AG09309 (cell line): ENCODE measurements at regions not wholly inside any gene's neighbourhood (a gene's known extent, or its start where the extent isn't known, plus 50 kb on each side); places are given as distances from the start of the nearest gene placed in this dataset.

ENCODE experiments used
- DNase-seq: peaks from one replicate; pipeline ENCODE4 v3.0.0-alpha.2; 2010; ENCODE audit warnings: low read depth
- H3K4me3 ChIP-seq: 2 replicates; pipeline ENCODE4 v1.5.1; 2011; ENCODE audit warnings: mild to moderate bottlenecking, low read depth, low read length, moderate library complexity; ENCODE audit not compliant: control insufficient read depth
- TF ChIP-seq, protein P1 (sequence below): IDR thresholded peaks from 2 replicates; pipeline ENCODE4 v1.5.1; 2011; ENCODE audit warnings: mild to moderate bottlenecking, low read depth, low read length, inconsistent platforms; ENCODE audit not compliant: insufficient read depth, control insufficient read depth; ENCODE audit errors: missing control alignments

DNA sequence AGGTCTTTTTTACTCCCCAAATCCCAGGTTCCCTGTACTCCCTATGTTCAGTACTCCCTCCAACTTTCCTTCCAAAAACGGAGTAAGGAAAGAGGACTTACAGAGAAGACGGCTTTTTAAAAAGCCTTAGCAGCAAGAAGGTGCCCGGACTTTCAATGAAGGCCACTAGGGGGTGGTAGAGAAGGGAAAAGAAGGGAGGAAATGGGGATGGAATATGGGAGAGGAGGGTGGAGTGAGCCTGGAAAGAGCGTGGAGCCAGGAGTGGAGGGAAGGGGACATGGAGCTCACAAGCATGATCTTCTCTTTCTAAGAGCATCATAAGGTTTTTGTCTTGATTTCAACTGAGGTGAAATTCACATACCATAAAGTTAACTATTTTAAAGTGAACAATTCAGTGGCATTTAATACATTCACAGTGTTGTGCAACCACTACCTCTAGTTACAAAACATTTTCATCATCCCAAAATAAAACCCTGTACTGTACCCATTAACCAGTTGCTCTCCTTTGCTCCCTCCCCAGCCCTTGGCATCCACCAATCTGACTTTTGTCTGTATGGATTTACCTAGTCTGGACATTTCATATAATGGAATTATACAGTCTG lies 129.9 kb downstream of the ZNF281 start:
- TF ChIP-seq, protein P1, sequence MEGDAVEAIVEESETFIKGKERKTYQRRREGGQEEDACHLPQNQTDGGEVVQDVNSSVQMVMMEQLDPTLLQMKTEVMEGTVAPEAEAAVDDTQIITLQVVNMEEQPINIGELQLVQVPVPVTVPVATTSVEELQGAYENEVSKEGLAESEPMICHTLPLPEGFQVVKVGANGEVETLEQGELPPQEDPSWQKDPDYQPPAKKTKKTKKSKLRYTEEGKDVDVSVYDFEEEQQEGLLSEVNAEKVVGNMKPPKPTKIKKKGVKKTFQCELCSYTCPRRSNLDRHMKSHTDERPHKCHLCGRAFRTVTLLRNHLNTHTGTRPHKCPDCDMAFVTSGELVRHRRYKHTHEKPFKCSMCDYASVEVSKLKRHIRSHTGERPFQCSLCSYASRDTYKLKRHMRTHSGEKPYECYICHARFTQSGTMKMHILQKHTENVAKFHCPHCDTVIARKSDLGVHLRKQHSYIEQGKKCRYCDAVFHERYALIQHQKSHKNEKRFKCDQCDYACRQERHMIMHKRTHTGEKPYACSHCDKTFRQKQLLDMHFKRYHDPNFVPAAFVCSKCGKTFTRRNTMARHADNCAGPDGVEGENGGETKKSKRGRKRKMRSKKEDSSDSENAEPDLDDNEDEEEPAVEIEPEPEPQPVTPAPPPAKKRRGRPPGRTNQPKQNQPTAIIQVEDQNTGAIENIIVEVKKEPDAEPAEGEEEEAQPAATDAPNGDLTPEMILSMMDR = peak; percentile 78
- H3K4me3 ChIP-seq = no peak overlapping the region
- no peak for DNase-seq

DNA sequence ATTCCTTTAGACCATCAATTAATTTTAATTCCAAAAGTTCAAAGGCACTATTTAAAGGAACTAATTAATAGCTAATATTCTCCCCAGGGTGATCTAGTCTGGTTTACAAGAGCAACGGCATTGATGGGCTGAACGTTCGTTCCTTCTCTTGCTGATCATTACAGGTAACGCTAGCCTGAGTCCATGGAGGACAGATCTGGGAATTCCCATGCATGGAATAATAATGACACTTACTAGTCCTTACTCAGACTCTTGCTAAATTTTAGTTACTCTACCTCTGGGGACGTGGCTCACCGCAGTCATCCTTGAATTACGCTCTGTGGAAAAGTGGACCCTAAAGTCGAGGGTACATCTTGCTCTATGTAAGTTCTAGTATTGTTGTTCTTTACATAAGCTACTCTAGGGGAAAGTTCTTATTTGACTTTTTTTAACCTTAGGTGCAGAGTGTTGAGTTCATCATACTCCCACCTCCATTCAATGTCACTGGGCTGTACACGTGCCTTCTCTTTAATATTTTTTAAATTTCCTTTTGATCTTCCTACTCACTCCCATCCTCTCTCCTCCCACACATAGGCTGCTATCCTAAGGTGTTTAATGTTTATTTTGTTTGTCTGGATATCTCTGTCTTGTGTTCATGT lies 133.9 kb downstream of the ZNF281 start:
- H3K4me3 ChIP-seq = no peak overlapping the region
- TF ChIP-seq, protein P1 = no peak
- no peak for DNase-seq

DNA sequence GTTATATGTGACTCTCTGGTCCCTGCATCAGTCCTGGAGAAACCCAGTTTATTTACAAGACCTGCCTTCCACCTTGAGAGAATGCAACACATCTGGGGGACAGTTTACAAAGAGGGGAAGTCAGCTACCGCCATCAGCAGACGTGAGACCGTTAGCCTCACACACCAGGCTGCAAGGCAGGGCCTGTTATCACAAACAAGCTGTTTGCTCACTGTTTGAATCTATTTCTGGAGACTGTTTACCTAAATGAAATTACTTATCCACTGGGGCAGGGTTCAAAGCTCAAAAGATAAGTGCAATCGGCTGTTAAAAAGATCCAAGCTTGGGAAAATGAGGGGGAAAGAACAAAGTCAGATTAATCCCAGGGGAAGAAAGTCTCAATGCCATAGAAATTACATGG lies 134.4 kb downstream of the ZNF281 start:
- H3K4me3 ChIP-seq = no peak overlapping the region
- DNase-seq = no peak
- TF ChIP-seq, protein P1 = no peak

DNA sequence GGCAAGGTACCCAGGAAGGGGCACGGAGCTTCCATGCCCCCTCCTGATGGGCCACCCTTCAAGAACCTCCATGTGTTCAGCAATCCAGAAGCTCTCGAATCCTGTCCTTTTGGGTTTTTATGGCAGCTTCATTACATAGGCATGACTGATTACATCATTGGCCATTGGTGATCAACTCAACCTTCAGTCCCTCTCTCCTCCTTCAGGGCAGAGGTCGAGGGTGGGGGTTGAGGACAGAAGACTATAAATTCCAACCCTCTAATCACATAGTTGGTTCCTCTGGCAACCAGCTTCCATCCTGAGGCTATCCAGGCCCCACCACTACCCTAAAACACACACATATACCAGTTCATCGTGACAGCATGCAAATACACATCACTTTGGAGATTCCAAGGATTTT lies 135.7 kb downstream of the ZNF281 start:
- DNase-seq = no peak
- no peak overlapping the region for H3K4me3 ChIP-seq
- TF ChIP-seq, protein P1 = no peak

DNA sequence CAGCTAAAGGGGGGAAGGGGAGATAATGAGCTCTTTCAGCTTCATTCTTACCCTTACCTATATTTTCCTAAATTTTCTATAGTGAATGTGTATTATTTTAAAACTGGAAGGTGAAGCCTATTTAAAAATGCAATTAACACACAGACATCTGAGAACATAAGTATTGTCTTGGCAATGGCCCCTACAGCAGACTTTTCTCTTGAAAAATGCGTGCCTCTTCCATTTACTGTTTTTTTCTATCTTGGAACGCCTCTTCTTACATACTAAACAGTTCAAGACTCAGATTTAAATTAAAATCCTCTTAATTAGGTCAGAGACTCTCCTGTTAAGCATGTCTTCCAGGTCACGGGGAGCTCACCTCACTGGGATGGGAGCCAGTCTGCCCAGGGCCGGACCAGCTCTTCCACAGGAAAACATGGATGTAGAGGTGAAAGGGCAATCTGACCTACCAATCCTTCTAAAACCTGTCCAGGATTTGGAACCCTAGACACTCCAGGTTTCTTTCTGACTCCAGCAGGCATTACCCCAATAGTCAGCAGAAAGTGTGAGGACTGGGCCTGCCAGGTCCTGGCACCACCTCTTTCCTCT lies 137.3 kb downstream of the ZNF281 start:
- no peak for DNase-seq
- TF ChIP-seq, protein P1 = no peak
- H3K4me3 ChIP-seq = no peak overlapping the region

DNA sequence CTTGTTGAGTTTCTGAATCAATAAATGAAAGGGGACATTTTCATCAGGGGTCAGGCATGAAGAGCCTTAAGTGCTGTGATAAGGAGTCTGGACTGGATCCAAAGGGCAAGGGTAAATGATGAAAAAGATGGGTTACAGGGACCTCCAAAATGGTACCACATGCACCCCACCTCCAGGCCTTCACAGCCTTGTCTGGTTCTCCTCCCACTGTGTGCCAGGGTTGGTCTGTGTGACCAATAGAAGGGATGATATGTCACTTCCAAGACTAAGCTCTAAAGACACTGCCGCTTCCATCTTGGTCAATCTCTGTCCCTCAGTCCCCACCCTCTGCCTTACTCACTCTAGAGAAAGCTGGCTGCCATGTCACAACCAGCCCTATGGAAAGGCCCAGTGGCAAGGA lies 140.6 kb downstream of the ZNF281 start:
- TF ChIP-seq, protein P1 = no peak
- DNase-seq = no peak
- H3K4me3 ChIP-seq = no peak overlapping the region
